ENCODE measurements at regions not wholly inside any gene's neighbourhood (a gene's known extent, or its start where the extent isn't known, plus 50 kb on each side); places are given as distances from the start of the nearest gene placed in this dataset.
A peak's percentile ranks its signal among the peaks of the same experiment; 100 is the strongest.

DNA sequence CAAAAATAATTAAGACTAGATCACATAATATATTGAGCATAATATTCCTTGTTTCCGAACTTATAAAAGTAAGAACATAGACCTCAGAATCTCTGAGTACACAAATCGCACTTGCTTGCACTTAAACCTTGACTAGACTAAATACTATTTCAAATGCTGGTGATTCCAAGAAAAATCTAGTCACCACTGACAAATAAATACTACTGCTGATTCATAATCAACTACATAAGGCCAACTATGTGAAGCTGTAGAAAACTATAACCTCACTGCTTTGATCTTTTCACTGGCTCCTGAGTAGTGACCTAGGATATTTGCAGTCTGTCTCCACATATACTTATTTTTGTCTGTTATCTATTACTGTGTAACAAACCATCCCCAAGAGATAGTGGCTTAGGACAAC is 245.4 kb downstream of the DIO2 start:
- H3K9me3 ChIP-seq (ENCODE audit: control insufficient read depth, insufficient read depth, low read depth, low read length): no peaks in the 10 kb centered on the region
- no peak overlapping the region for H3K4me3 ChIP-seq (replicated peaks in 1 of 4; ENCODE audit: control extremely low read depth in 1 of 4, insufficient read depth in 1 of 4, low read depth in 3 of 4, low read length in 4 of 4)
- no peaks in the 10 kb centered on the region for H3K27me3 ChIP-seq (ENCODE audit: control insufficient read depth, insufficient read depth, low read length)
- no peaks in the 10 kb centered on the region for H3K36me3 ChIP-seq (ENCODE audit: control insufficient read depth, insufficient read depth, low read length)
- H3K79me2 ChIP-seq (ENCODE audit: control insufficient read depth, insufficient read depth, low read length): no peaks in the 10 kb centered on the region
- H3K9ac ChIP-seq (ENCODE audit: insufficient read depth, low read length): no peak overlapping the region
- H3K4me1 ChIP-seq (ENCODE audit: control insufficient read depth, extremely low read depth, insufficient read depth, low read length): no peaks in the 10 kb centered on the region
- H3K4me2 ChIP-seq (ENCODE audit: extremely low read depth, insufficient read depth, low read length): no peak overlapping the region
- TF ChIP-seq EZH2 (IDR thresholded peaks at IDR 0.05; ENCODE audit: low read length, missing control alignments) (no peak), CTCF (conservative IDR thresholded peaks at IDR 0.05 in 1 of 2, IDR thresholded peaks at IDR 0.05 in 1 of 2; ENCODE audit: low read depth in 1 of 2, low read length in 2 of 2) (no peak)
- no peak overlapping the region for H3K27ac ChIP-seq (ENCODE audit: insufficient read depth, low read length)
- peak in 1 of 2 donors; percentile 80 for DNase-seq (ENCODE audit: low read depth in 2 of 2)
- H4K20me1 ChIP-seq (ENCODE audit: control insufficient read depth, extremely low read depth, insufficient read depth, low read length): no peaks in the 10 kb centered on the region
- H2AFZ ChIP-seq (ENCODE audit: low read length): no peak overlapping the region

GRCh38 chr14:79961197-79961596 is 250.1 kb downstream of the DIO2 start:
- no peaks in the 10 kb centered on the region for H3K27me3 ChIP-seq (ENCODE audit: control insufficient read depth, insufficient read depth, low read length)
- no peaks in the 10 kb centered on the region for H4K20me1 ChIP-seq (ENCODE audit: control insufficient read depth, extremely low read depth, insufficient read depth, low read length)
- no peaks in the 10 kb centered on the region for H3K79me2 ChIP-seq (ENCODE audit: control insufficient read depth, insufficient read depth, low read length)
- no peak overlapping the region for H3K4me3 ChIP-seq (replicated peaks in 1 of 4; ENCODE audit: control extremely low read depth in 1 of 4, insufficient read depth in 1 of 4, low read depth in 3 of 4, low read length in 4 of 4)
- H3K9ac ChIP-seq (ENCODE audit: insufficient read depth, low read length): no peak overlapping the region
- no peak overlapping the region for H2AFZ ChIP-seq (ENCODE audit: low read length)
- H3K4me2 ChIP-seq (ENCODE audit: extremely low read depth, insufficient read depth, low read length): no peak overlapping the region
- H3K27ac ChIP-seq (ENCODE audit: insufficient read depth, low read length): no peak overlapping the region
- TF ChIP-seq CTCF (conservative IDR thresholded peaks at IDR 0.05 in 1 of 2, IDR thresholded peaks at IDR 0.05 in 1 of 2; ENCODE audit: low read depth in 1 of 2, low read length in 2 of 2) (no peak), EZH2 (IDR thresholded peaks at IDR 0.05; ENCODE audit: low read length, missing control alignments) (no peak)
- no peak for DNase-seq (ENCODE audit: low read depth in 2 of 2)
- no peaks in the 10 kb centered on the region for H3K4me1 ChIP-seq (ENCODE audit: control insufficient read depth, extremely low read depth, insufficient read depth, low read length)
- H3K9me3 ChIP-seq (ENCODE audit: control insufficient read depth, insufficient read depth, low read depth, low read length): no peaks in the 10 kb centered on the region
- no peaks in the 10 kb centered on the region for H3K36me3 ChIP-seq (ENCODE audit: control insufficient read depth, insufficient read depth, low read length)

GRCh38 chr14:79960288-79960687 is 251.0 kb downstream of the DIO2 start:
- H3K27ac ChIP-seq (ENCODE audit: insufficient read depth, low read length): no peak overlapping the region
- no peak overlapping the region for H3K4me2 ChIP-seq (ENCODE audit: extremely low read depth, insufficient read depth, low read length)
- H3K4me1 ChIP-seq (ENCODE audit: control insufficient read depth, extremely low read depth, insufficient read depth, low read length): no peaks in the 10 kb centered on the region
- TF ChIP-seq CTCF (conservative IDR thresholded peaks at IDR 0.05 in 1 of 2, IDR thresholded peaks at IDR 0.05 in 1 of 2; ENCODE audit: low read depth in 1 of 2, low read length in 2 of 2) (no peak), EZH2 (IDR thresholded peaks at IDR 0.05; ENCODE audit: low read length, missing control alignments) (no peak)
- no peak overlapping the region for H2AFZ ChIP-seq (ENCODE audit: low read length)
- DNase-seq (ENCODE audit: low read depth in 2 of 2): no peak
- no peak overlapping the region for H3K4me3 ChIP-seq (replicated peaks in 1 of 4; ENCODE audit: control extremely low read depth in 1 of 4, insufficient read depth in 1 of 4, low read depth in 3 of 4, low read length in 4 of 4)
- no peaks in the 10 kb centered on the region for H3K79me2 ChIP-seq (ENCODE audit: control insufficient read depth, insufficient read depth, low read length)
- no peaks in the 10 kb centered on the region for H4K20me1 ChIP-seq (ENCODE audit: control insufficient read depth, extremely low read depth, insufficient read depth, low read length)
- no peaks in the 10 kb centered on the region for H3K36me3 ChIP-seq (ENCODE audit: control insufficient read depth, insufficient read depth, low read length)
- no peaks in the 10 kb centered on the region for H3K27me3 ChIP-seq (ENCODE audit: control insufficient read depth, insufficient read depth, low read length)
- H3K9me3 ChIP-seq (ENCODE audit: control insufficient read depth, insufficient read depth, low read depth, low read length): no peaks in the 10 kb centered on the region
- H3K9ac ChIP-seq (ENCODE audit: insufficient read depth, low read length): no peak overlapping the region

Measured in fibroblast of lung (primary cell).